Epithelial cell of esophagus (primary cell): ENCODE measurements at regions not wholly inside any gene's neighbourhood (a gene's known extent, or its start where the extent isn't known, plus 50 kb on each side); places are given as distances from the start of the nearest gene placed in this dataset.

ENCODE experiments used
- DNase-seq: peaks from one replicate; pipeline ENCODE4 v3.0.0; 2010; ENCODE audit warnings: low read depth
- H3K4me3 ChIP-seq: 2 replicates; pipeline ENCODE4 v1.5.1; 2011; ENCODE audit warnings: mild to moderate bottlenecking, low read length, control low read depth
- TF ChIP-seq, protein P1 (sequence below): IDR thresholded peaks from 2 replicates; pipeline ENCODE4 v1.5.1; 2011; ENCODE audit warnings: low read depth, mild to moderate bottlenecking, low read length, control low read depth, inconsistent platforms; ENCODE audit not compliant: insufficient read depth; ENCODE audit errors: missing control alignments

DNA sequence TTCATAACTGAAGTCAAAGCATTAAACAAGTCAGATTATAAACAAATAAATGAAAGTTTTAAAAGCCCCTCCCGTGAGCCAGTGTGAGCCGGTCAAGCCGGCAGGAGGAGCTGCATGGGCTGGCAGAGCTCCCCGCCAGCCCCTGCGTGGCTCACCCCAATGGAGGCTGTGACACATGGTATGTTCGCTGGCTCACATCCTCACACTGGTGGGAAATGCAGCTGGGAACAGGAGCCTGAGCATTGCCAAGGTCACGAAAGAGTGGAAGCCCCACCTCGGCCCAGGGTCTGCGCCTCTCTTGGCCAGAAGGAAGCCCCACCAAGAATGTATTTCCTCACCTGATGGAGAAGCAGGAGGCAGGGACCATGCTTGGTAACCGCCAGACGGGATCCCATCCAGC, 261.7 kb upstream of the TCERG1L start:
- no peak for DNase-seq
- no peak overlapping the region for H3K4me3 ChIP-seq
- TF ChIP-seq, protein P1, sequence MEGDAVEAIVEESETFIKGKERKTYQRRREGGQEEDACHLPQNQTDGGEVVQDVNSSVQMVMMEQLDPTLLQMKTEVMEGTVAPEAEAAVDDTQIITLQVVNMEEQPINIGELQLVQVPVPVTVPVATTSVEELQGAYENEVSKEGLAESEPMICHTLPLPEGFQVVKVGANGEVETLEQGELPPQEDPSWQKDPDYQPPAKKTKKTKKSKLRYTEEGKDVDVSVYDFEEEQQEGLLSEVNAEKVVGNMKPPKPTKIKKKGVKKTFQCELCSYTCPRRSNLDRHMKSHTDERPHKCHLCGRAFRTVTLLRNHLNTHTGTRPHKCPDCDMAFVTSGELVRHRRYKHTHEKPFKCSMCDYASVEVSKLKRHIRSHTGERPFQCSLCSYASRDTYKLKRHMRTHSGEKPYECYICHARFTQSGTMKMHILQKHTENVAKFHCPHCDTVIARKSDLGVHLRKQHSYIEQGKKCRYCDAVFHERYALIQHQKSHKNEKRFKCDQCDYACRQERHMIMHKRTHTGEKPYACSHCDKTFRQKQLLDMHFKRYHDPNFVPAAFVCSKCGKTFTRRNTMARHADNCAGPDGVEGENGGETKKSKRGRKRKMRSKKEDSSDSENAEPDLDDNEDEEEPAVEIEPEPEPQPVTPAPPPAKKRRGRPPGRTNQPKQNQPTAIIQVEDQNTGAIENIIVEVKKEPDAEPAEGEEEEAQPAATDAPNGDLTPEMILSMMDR = no peak

- DNase-seq = no peak
- TF ChIP-seq, protein P1 = no peak
- H3K4me3 ChIP-seq = no peak overlapping the region
Measured at GRCh38 chr10:131573707-131574106, 262.2 kb upstream of the TCERG1L start.

GRCh38 chr10:131574363-131574706, 262.8 kb upstream of the TCERG1L start:
- no peak for DNase-seq
- no peak overlapping the region for H3K4me3 ChIP-seq
- TF ChIP-seq, protein P1 = no peak

GRCh38 chr10:131574707-131575430, 263.3 kb upstream of the TCERG1L start:
- no peak for DNase-seq
- H3K4me3 ChIP-seq = no peak overlapping the region
- TF ChIP-seq, protein P1 = no peak

GRCh38 chr10:131575877-131576276, 264.4 kb upstream of the TCERG1L start:
- TF ChIP-seq, protein P1 = no peak
- no peak overlapping the region for H3K4me3 ChIP-seq
- DNase-seq = no peak

DNA sequence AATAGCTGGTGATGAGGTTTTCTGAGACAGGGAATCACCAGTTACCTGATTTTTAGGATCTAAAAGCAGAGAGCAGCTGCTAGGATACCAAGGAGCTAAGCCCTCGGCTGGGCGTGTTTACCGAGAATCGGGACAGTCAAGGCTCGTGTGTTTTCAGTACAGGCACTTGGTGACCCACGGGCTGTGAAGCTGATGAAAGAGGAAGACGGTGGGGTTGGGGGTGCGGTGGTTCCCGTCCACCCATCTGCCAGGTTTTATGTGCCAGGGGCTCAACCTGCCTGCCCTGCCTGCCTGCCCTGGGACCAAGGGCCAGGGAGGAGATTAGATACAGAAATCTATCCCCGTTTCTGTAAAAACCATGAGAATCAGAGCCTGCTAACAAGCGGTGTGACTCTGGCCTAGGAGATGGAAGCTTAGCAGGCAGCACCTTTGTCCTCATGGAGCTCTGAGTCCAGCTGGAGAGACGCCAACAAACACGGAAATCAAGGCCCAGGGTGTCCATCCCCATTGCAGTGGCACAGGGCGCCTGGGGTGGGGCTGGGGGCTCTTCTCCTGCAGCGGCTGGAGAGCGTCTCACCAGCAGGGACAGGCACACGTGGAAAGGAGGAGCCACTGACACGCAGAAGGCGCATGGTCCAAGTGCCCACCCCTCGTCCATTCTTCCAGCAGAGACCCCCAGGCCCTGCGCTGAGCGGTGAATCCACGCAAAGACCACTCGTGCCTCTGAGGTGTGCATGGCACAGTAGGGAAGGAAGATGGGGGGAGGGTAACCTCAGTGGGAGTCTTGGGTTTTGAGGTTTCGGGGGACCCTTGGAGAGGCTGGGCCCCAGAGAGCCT, 265.0 kb upstream of the TCERG1L start:
- TF ChIP-seq, protein P1 = no peak
- no peak for DNase-seq
- H3K4me3 ChIP-seq = no peak overlapping the region

DNA sequence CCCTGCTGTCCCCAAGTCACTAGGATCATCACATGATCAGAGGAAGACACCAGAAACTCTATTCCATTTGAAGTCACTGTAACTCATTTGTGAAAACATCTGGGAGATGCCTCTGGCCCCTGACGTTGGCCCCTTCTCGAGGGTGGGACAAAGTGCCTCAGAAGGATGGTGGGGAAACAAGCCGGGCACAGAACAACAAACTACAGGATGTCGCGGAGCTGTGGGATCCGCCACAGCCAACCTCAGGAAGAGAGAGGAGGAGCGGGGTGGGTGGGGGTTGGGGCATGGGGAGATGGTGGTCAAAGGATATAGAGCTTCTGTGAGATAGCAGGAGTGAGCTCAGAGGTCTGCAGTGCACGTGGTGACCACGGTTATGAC, 265.6 kb upstream of the TCERG1L start:
- no peak overlapping the region for H3K4me3 ChIP-seq
- TF ChIP-seq, protein P1 = no peak
- no peak for DNase-seq
